GM21528 (cell line): ENCODE measurements at regions not wholly inside any gene's neighbourhood (a gene's known extent, or its start where the extent isn't known, plus 50 kb on each side); places are given as distances from the start of the nearest gene placed in this dataset.

ENCODE experiments used
- ATAC-seq: cut with Tn5 transposase; IDR thresholded peaks from one replicate; pipeline ENCODE4 v1.9.1; 2021; ENCODE audit warnings: mild to moderate bottlenecking, moderate library complexity; ENCODE audit not compliant: unreplicated experiment, low FRiP score

- ATAC-seq = no peak
Observed at GRCh38 chr1:56322211-56322610, 257.2 kb downstream of the PLPP3 start.

- no peak for ATAC-seq
Observed at GRCh38 chr1:56321150-56321490, 258.2 kb downstream of the PLPP3 start.

- ATAC-seq = no peak
Observed at GRCh38 chr1:56320464-56321149, 258.8 kb downstream of the PLPP3 start.

- no peak for ATAC-seq
Observed at GRCh38 chr1:56317722-56318121, 261.6 kb downstream of the PLPP3 start.

GRCh38 chr1:56315293-56315942 lies 263.9 kb downstream of the PLPP3 start:
- no peak for ATAC-seq

- no peak for ATAC-seq
Observed at GRCh38 chr1:56313560-56313959, 265.8 kb downstream of the PLPP3 start.

GRCh38 chr1:56311766-56312165 lies 267.6 kb downstream of the PLPP3 start:
- ATAC-seq = no peak

GRCh38 chr1:56310945-56311344 lies 268.4 kb downstream of the PLPP3 start:
- no peak for ATAC-seq

- ATAC-seq = no peak
Observed at GRCh38 chr1:56309065-56309464, 270.3 kb downstream of the PLPP3 start.

- no peak for ATAC-seq
Observed at GRCh38 chr1:56304975-56305374, 274.4 kb downstream of the PLPP3 start.

GRCh38 chr1:56303805-56304204 lies 275.6 kb downstream of the PLPP3 start:
- ATAC-seq = no peak

- no peak for ATAC-seq
Observed at GRCh38 chr1:56302878-56303277, 276.5 kb downstream of the PLPP3 start.

GRCh38 chr1:56301791-56302190 lies 277.6 kb downstream of the PLPP3 start:
- no peak for ATAC-seq

- ATAC-seq = no peak
Observed at GRCh38 chr1:56300836-56301235, 278.5 kb downstream of the PLPP3 start.

GRCh38 chr1:56298866-56299265 lies 280.5 kb downstream of the PLPP3 start:
- ATAC-seq = no peak

- ATAC-seq = no peak
Observed at GRCh38 chr1:56297904-56298303, 281.5 kb downstream of the PLPP3 start.

- no peak for ATAC-seq
Observed at GRCh38 chr1:56297208-56297607, 282.2 kb downstream of the PLPP3 start.

- no peak for ATAC-seq
Observed at GRCh38 chr1:56295949-56296929, 283.1 kb downstream of the PLPP3 start.

- ATAC-seq = no peak
Observed at GRCh38 chr1:56291374-56291919, 287.9 kb downstream of the PLPP3 start.

GRCh38 chr1:56289260-56289659 lies 290.1 kb downstream of the PLPP3 start:
- no peak for ATAC-seq

- no peak for ATAC-seq
Observed at GRCh38 chr1:56287721-56288120, 291.6 kb downstream of the PLPP3 start.
